VCaP (cell line): ENCODE measurements at regions not wholly inside any gene's neighbourhood (a gene's known extent, or its start where the extent isn't known, plus 50 kb on each side); places are given as distances from the start of the nearest gene placed in this dataset.

Experiments
- H3K27ac ChIP-seq: fragments of 450-650 bp; 2 replicates; pipeline ENCODE4 v1.5.1; 2017
- CTCF ChIP-seq: fragments of 450-650 bp; conservative IDR thresholded peaks from 2 replicates; pipeline ENCODE4 v1.5.1; 2017; ENCODE audit warnings: mild to moderate bottlenecking, moderate library complexity

DNA sequence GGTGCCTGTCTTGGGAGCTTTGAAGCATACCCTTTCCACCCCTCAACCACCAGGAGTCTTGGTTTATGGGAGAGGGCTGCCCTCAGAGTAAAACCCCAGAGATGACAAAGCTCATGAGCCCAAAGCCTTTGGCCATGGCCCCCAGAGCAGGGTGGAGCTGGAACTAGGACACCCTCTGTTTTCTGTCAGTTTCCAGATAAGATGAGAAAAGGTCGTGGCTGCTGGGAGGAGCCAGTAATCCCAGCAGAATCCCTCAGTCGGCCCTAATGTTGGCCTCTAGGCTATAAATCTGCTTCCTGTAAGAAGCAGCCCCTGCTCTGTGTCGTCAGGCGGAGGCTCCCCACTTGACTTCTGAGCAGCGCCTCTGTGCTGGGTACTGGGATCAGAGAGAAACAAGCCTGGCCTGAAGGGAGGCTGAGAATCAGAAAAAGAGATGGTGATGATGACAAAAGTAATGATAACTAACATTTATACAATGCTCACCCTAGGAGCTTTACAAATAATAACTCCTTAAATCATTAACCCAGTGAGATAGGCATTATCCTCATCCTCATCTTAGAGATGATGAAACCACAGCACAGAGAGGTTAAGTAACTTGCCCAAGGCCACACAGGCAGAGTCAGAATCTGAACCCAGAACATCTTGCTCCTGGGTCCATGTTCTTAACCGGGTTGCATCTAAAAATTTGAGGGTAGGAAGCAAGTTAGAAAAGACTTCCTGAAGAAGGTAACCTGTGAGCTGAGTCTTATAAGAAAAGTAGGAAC lies 471.4 kb downstream of the SOX6 start:
- no peak for TF ChIP-seq CTCF
- no peak overlapping the region for H3K27ac ChIP-seq

- TF ChIP-seq CTCF, result no peak
- H3K27ac ChIP-seq, result no peak overlapping the region
Observed at GRCh38 chr11:15885854-15886253, 470.5 kb downstream of the SOX6 start.

GRCh38 chr11:15886299-15886698 lies 470.0 kb downstream of the SOX6 start:
- TF ChIP-seq CTCF, result no peak
- no peak overlapping the region for H3K27ac ChIP-seq

GRCh38 chr11:15886866-15887265 lies 469.5 kb downstream of the SOX6 start:
- TF ChIP-seq CTCF, result no peak
- no peak overlapping the region for H3K27ac ChIP-seq

- peak overlapping the region; percentile 51 for H3K27ac ChIP-seq
- no peak for TF ChIP-seq CTCF
Observed at GRCh38 chr11:15888556-15889345, 467.6 kb downstream of the SOX6 start.

DNA sequence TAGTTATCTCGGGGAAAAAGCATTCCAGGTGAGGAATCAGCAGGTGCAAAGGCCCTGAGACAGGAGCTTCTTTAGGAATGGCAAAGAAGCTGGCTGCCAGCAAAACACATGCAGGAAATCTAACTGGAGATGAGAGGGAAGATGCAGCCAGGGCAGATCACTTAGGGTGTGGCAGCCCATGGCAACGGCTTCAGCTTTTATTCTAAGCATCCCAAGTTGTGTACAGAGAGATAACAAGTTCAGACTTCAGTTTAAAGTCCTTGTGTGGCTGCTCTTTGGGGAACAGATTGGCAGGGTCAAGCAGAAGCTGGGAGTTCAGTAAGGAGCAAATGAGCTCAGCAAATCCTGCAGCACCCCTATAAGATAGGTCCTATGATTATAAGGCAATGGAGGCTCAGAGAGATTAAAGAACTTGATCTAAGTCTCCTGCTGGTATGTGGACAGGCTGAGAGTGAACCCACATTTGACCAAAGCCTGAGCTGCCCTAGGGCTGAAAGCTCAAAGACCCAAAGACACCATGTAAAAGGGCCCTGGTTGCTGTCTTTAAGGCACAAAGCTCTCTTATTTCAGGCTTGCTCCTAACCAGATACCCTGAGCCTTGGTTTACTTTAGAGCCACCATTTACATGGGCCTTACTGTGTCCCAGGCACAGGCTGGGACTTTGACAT lies 466.8 kb downstream of the SOX6 start:
- H3K27ac ChIP-seq, result no peak overlapping the region
- TF ChIP-seq CTCF, result no peak

- H3K27ac ChIP-seq, result no peak overlapping the region
- no peak for TF ChIP-seq CTCF
Observed at GRCh38 chr11:15890031-15890713, 466.2 kb downstream of the SOX6 start.
